Suppressor macrophage treated with lipopolysaccharide for 1 hour (primary cell): ENCODE measurements at regions not wholly inside any gene's neighbourhood (a gene's known extent, or its start where the extent isn't known, plus 50 kb on each side); places are given as distances from the start of the nearest gene placed in this dataset.
A peak's percentile ranks its signal among the peaks of the same experiment; 100 is the strongest.

Experiments used
- DNase-seq, 3 donors: peaks; one replicate each; pipeline ENCODE4 v3.0.0-alpha.2; 2020 to 2022

- DNase-seq = no peak
These were observed 316.2 kb downstream of the PLK2 start for GRCh38 chr5:58143727-58144126.

- DNase-seq = no peak
These were observed 316.7 kb downstream of the PLK2 start for GRCh38 chr5:58143181-58143580.

DNA sequence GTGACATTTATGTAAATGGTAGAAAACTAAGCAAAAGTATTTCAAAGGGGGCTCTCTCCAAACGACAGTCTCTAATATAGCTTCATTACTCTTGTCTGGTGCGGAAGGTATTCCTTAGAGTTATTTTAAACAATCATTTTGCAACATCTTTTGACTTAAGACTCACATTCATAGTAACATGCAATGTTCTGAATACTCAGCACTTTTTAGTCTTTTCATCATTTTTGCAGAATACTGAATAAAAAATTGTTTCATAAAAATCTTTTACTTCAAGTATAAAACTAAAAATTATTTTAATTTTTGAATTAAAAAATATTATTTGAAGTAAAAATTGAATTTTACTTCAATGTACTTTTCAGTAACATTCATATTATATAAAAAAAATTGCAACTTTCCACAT is 321.1 kb downstream of the PLK2 start:
- no peak for DNase-seq

GRCh38 chr5:58136406-58136805 is 323.5 kb downstream of the PLK2 start:
- DNase-seq = no peak

- peak in 2 of 3 donors; percentile 3 to 24 for DNase-seq
These were observed 324.1 kb downstream of the PLK2 start for GRCh38 chr5:58135571-58136335.

DNA sequence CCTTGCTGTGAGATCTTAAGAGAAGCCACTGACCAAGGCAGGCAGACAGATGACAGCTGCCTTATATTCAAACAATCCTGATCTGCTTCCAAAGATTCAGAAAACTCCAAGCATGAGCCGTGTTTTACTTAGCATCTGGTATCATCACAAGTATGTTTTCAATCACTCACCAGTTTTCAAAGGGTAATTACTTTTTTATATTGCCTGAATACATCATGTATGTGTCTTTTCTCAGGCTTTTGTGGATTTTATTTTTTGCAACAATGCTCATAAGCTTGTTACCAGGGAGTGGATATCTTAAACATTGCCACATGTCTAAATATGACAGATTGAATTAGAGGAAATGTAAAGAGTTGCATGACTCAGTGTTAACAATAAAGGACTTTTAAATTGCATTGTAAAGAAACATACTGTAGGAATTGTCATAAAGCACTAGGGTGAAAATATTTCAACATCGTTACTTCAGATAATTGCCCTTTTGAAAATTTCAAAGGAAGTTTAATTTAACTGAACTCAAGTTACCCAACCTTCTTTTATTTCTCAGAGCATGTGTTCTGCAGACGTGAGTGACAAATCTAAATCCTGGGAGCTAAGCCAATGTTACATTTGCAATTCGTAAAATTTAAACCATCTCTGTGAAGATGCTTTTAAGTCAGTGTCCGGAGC is 326.1 kb downstream of the PLK2 start:
- no peak for DNase-seq

DNA sequence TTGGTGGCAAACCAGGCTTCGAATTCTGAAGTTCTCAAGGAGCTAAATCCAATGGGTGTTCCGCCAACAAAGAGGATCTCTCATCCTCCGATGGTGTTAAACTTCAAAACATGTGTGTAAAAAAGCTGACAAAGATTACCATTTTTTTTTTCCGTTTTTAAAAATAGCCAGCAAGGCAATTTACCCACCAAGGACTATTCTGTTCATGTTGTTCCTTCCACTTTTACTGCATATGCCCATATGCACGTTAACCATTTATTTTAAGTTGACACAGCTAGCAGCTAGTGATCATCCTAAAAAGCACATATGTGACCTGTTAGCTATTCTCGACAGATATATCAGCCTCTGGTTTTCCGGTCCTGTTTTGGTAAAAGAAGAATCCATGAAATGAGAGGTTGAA is 326.7 kb downstream of the PLK2 start:
- no peak for DNase-seq

- DNase-seq = no peak
These were observed 332.3 kb downstream of the PLK2 start for GRCh38 chr5:58127255-58128220.

DNA sequence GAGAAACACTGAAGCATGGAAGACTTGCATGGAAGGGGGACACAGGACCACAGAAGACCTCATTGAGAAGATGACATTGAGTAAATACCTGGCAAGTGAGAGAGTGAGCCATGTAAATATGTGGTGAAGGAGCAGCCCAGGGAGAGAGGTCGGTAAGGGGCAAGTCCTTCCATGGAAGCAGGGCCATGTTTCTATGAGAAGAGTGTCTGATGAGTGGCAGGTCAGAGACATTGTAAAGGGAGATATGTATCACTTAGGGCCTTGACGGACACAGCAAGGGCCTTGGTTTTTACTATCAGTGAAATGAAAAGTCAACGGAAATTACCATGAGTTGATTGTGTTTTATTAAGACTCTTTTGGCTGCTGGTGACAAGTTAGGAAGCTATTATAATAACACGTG is 336.4 kb downstream of the PLK2 start:
- DNase-seq = no peak

GRCh38 chr5:58122848-58123392 is 337.0 kb downstream of the PLK2 start:
- DNase-seq = no peak

GRCh38 chr5:58122157-58122556 is 337.7 kb downstream of the PLK2 start:
- DNase-seq = no peak

DNA sequence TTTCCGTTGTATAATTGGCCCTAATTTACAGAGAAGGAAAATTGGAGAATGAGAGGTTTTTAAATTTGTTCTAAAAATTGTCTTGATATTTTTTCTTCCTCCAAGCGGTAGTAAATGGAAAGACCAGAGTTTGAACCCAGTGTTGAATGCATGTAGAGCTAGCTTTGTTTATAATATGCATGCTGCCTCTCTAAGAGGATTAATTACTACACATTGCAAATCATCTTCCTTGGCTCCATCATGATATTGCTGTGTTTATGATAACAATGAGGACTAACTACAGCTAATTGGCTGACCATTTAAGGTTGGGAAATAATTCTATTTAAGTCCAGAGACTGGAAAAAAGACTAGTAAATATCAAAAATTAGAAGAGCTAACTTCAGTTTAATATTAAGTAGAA is 338.5 kb downstream of the PLK2 start:
- DNase-seq = no peak

- no peak for DNase-seq
These were observed 342.3 kb downstream of the PLK2 start for GRCh38 chr5:58117542-58117941.

DNA sequence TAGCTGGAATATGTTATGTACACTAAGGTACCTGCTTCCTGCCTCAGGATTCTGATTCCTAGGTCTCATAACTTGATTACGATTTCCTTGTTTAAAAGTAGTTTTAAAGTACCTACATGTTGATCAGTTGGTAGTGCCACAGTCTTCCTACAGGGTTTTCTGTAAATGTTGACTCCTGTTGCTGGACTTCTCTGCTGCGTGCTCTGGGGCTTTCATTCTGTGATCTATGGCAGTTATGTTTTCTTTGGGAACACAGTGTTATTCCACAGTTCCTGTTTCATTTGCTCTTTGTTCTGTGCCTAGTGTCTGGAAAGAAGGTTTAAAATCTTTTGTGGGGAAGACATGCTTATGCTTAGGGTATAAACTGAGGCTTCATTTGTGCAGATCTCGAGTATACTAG is 343.5 kb downstream of the PLK2 start:
- no peak for DNase-seq

- DNase-seq = no peak
These were observed 344.1 kb downstream of the PLK2 start for GRCh38 chr5:58115811-58116210.

- no peak for DNase-seq
These were observed 345.6 kb downstream of the PLK2 start for GRCh38 chr5:58114324-58114723.

DNA sequence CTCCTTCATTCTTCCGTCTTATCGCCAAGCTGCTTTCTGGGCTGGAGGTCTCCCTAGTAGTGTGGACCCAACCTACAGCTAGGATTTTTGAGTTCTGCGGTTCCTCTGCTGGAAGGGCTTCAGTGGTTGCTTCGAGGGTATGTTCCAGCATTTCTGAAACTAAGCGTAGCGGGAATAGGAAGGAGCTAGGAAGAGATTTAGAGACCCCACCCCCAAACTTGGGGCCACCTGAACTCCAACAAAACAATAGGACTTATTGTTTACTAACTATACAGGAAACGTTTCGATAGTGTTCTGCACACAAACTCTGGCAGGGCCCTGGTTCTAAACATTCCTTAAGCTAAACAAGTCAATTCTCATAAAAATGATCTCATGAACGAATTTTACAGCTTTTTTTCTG is 346.7 kb downstream of the PLK2 start:
- no peak for DNase-seq

GRCh38 chr5:58108511-58108910 is 351.4 kb downstream of the PLK2 start:
- DNase-seq = no peak

DNA sequence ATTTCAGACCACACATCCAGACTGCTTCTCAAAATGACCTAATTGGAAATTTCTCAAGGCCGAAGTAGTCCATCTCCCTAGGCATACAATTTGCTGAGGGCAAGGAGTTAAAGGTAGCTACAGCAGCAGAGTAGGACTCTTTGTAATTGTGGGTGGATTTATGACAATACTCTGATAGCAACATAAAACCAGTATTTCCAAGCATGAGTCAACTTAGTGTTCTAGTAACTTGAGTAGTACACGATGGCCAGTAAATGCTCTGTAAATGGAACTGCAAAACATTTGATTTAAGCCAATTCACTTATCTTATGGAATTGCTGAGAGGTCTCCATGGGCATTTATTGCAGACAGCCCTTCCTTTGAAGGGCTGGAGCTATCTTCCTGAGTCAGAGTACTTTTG is 352.2 kb downstream of the PLK2 start:
- DNase-seq = no peak

DNA sequence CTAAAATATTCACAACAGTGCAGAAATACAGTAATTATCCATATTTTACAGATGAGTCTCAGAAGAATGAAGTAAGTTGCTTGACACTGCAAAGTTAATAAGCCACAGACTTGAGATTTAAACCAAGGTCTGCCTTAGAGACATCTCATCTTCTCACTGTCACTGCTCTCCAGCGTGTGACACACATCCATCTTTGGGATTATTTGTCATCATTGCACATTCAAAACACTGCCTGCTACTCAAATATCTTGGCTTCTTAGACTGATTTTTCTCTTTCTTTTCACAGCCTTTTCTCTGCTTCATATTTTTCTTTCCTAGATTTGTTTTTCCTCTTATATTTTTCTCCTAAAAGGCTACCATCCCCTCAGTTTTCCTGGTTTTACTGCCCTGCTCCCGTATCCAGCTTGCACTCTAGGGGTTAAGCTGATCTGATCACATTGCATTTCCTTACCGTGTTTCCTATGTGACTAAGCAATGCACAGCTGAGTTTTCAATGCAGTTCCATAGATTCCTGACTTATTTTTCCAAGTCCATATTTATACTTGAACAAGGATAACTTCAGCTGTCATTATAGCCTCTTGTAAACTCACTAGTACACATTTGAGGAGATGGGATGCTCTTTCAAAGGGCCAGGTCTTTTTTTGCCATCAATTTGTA is 353.0 kb downstream of the PLK2 start:
- DNase-seq = no peak

GRCh38 chr5:58105836-58106235 is 354.1 kb downstream of the PLK2 start:
- no peak for DNase-seq

DNA sequence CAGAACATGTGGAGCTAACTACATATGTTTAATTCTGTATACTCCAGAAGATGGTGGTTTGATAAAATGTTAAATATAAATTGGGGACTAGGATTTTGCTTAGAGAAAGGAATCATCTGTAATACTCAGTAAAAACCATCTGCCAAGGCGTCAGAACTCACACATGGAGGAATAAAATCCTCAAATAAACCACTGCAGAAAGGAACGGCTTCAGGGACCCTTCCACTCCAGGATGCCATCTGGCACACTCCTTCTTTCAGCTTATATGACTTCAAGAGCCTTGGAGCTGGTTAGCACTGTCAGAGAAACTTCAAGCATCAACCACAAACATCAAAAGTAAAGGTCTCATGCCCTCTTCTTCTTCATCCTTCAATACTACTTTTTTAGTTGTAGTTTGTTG is 360.6 kb downstream of the PLK2 start:
- DNase-seq = no peak

GRCh38 chr5:58094031-58094430 is 365.9 kb downstream of the PLK2 start:
- DNase-seq = no peak
